Sigmoid colon (tissue), 4 donors: ENCODE measurements at regions not wholly inside any gene's neighbourhood (a gene's known extent, or its start where the extent isn't known, plus 50 kb on each side); places are given as distances from the start of the nearest gene placed in this dataset.

ENCODE experiments used
- EP300 ChIP-seq, 4 donors: sonication (generic); formaldehyde crosslinking; IDR thresholded peaks; one replicate each; pipeline ENCODE4 v1.6.1; 2017; ENCODE audit warnings: antibody characterized with exemption in 4 of 4
- POLR2A ChIP-seq, 2 donors: fragments of 450-650 bp; IDR thresholded peaks; one replicate each; pipeline ENCODE4 v1.6.1; 2016; ENCODE audit warnings: antibody characterized with exemption in 2 of 2, mild to moderate bottlenecking in 2 of 2, moderate library complexity in 2 of 2
- POLR2AphosphoS5 ChIP-seq, 4 donors: sonication (generic); formaldehyde crosslinking; IDR thresholded peaks; one replicate each; pipeline ENCODE4 v1.6.1; 2017; ENCODE audit warnings: antibody characterized with exemption in 4 of 4
- TF ChIP-seq, protein P1 (sequence below), 4 experiments: fragments of 450-650 bp in 3 of 4; fragments of 200-600 bp in 1 of 4; IDR thresholded peaks; one replicate each; pipeline ENCODE4 v1.5.1; 2016 to 2019; ENCODE audit warnings: antibody characterized with exemption in 4 of 4, mild to moderate bottlenecking in 3 of 4, moderate library complexity in 2 of 4

DNA sequence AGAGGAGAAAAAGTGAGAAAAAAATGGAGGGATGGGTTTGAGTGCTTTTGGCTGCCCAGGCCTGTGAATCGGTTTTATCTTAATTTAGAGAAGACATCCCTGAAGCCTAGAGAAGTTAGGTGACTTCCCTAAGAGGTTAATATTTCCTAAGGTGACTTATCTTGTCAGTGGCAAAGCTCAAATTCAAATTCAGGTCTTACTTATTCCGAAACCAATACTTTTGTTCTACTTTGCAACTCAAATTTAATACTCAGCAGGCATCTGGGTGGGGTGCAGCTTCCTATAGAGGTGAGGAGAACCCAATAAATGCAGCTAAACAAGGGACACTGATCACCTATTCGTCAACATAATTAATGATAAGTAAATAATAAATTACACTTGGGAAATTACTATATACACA is 54.9 kb upstream of the MYRIP start:
- TF ChIP-seq, protein P1, sequence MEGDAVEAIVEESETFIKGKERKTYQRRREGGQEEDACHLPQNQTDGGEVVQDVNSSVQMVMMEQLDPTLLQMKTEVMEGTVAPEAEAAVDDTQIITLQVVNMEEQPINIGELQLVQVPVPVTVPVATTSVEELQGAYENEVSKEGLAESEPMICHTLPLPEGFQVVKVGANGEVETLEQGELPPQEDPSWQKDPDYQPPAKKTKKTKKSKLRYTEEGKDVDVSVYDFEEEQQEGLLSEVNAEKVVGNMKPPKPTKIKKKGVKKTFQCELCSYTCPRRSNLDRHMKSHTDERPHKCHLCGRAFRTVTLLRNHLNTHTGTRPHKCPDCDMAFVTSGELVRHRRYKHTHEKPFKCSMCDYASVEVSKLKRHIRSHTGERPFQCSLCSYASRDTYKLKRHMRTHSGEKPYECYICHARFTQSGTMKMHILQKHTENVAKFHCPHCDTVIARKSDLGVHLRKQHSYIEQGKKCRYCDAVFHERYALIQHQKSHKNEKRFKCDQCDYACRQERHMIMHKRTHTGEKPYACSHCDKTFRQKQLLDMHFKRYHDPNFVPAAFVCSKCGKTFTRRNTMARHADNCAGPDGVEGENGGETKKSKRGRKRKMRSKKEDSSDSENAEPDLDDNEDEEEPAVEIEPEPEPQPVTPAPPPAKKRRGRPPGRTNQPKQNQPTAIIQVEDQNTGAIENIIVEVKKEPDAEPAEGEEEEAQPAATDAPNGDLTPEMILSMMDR (IDR thresholded peaks at IDR 0.05) = no peak
- TF ChIP-seq POLR2AphosphoS5 (IDR thresholded peaks at IDR 0.05) = no peak
- TF ChIP-seq POLR2A (IDR thresholded peaks at IDR 0.05) = no peak
- TF ChIP-seq EP300 (IDR thresholded peaks at IDR 0.05) = no peak
